Effector CD4-positive, alpha-beta T cell (primary cell): ENCODE measurements at regions not wholly inside any gene's neighbourhood (a gene's known extent, or its start where the extent isn't known, plus 50 kb on each side); places are given as distances from the start of the nearest gene placed in this dataset.

ENCODE experiments used
- DNase-seq: peaks from one replicate; pipeline ENCODE4 v3.0.0-alpha.2; 2020

GRCh38 chr3:56923526-56924224 lies 121.9 kb upstream of the ARHGEF3 start:
- peak; percentile 55 for DNase-seq

DNA sequence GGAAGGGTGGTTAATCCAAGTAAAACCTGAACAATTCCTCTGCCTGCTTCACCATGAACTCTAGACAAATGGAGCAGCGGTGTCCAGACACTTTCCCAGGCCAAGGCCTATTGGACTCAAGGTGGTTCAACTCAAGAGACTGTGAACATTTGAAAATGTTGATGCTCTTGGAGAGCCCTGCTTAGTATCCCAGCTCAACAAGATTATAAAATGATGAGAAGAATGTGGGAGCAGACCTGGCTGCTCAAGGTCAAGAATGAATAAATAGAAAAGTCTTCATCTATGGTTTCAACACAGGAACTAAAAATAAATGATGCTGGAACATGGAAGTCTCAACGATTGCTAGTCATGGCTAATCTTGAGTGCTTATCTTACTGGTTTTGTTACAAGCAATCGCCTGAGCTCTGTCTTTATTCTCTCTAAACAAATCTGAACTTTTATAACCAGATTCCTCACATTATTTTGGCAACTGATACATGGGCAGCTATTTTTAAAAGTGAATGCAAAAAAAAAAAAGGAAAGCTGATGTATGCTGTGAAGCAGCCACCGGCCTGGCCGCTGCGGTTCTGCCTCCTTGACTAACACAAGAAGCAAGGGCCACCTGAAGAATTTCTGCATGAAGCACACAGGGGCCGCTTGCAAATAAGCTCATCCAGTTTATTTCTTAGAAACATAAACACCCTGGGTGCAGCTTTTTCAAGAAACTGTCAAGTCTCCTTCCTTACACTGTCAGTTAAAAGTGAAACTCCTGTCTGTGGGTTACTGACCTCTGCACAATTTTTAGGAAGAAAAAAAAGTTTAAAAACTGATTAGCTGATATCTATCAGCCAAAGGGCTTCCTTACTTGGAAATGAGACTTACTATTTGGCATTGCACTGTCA lies 120.1 kb upstream of the ARHGEF3 start:
- no peak for DNase-seq

GRCh38 chr3:56919797-56920195 lies 118.0 kb upstream of the ARHGEF3 start:
- no peak for DNase-seq

DNA sequence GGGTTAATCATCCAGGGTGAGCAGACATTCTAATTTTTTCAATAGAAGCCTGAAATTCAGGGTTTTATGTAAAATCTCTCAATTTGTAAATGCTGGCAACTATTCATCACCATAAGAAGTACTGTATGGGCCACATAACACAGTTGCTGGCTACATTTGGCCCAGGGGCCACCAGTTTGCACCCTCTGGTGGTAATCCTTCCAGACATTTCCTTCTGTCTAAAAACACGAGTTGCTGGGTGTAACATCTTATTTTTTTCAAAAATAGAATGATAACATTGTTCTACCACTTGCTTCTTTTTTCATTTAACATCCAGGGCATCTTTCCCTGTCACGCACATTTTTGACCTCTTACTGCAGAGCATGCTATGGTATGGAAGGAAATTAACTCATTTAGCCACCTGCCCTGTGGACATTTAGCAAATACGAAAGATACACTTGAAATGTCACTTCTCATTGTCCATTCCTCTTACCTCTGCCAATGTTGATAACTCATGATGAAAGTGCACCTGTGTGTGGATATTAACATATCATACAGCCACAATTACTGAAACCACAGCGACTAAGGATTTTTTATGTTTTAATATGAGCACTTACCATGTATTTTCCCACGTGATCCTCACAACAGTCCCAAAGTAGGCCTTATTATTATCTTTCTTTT lies 117.5 kb upstream of the ARHGEF3 start:
- no peak for DNase-seq

DNA sequence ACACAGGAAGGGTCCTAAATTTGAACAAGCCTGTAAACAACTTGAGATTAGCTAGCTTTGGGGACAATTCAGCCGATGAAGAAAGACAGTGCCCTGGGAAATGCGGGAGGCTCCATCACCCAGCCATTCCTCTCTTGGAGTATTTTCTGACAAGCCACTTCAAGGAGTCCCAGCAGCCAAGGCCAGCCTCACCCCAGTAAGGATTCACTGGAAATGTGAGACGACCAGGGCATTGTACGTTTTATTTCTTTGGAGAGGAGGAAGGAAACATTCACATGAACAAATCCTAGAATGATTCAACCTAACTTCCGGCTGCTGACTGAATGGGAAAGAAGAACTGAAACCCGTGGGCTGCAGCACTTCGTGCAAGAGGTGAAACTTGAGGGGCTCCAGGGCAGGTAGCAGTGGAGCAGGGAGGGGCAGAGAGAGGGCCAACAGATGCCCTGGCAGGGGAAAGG lies 116.4 kb upstream of the ARHGEF3 start:
- DNase-seq, result no peak

DNA sequence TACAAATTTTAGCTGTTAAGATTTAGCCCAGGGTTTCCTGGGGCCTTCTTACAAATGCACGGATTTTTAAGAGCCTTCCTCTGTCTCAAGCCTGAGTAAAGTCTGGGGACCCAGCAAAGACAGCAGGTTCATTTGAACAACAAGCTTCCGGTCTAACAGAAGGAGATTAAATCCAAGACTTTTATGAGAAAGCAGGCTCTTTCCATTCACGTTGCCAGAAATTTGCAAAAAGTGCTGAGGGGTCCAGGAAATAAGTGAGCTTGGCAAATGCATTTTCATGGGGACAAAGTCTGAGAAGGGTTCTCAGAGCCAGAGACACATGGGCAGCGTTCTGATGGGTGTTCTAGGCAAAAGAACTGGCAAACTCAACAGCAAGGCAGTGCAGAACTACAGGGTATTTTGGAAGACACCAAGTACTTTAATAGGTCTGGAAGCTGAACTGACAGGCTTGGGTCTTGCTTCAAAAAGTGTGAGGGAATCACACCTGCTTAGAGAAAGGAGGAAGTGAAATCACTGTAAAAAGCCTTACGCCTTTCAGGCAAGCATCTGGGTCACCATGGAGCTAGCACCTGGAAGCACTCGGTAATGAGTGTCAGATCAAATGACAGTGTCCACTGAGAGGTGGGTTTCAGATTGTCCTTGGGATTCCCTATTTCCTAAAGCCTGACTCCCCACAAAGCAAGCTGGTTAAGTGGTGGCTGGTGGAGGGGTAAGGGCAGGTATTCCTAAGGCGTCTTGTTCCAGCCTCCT lies 115.8 kb upstream of the ARHGEF3 start:
- DNase-seq, result no peak

DNA sequence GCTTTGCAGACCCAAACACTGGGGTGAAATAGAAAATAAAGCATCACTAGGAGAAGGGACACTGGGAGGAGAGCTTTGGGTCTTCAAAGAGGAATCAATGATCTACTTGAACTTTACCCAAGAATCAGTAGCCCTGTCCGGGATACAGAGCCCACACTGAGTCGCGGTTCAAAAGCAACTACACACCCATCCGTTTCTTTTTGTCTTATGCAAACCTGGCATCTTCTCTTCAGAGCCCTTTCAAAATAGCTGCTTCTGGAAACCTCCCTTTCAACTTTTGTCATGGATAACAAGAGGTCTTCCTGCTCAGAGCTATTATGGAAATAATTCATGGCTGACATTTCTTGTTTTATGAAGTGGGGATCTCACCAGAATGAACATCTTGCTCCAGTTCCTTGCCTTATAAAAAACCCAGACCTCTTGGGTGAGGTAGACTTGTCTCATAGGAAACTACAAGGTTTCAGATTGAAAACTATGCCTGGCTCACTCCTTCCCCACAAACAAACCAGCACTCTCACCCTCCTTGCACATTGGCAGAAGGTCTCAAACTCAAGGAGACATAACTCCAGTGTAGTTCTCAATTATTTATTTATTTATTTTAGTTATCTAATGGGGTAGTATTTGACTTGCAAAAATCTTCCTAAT lies 115.1 kb upstream of the ARHGEF3 start:
- no peak for DNase-seq

DNA sequence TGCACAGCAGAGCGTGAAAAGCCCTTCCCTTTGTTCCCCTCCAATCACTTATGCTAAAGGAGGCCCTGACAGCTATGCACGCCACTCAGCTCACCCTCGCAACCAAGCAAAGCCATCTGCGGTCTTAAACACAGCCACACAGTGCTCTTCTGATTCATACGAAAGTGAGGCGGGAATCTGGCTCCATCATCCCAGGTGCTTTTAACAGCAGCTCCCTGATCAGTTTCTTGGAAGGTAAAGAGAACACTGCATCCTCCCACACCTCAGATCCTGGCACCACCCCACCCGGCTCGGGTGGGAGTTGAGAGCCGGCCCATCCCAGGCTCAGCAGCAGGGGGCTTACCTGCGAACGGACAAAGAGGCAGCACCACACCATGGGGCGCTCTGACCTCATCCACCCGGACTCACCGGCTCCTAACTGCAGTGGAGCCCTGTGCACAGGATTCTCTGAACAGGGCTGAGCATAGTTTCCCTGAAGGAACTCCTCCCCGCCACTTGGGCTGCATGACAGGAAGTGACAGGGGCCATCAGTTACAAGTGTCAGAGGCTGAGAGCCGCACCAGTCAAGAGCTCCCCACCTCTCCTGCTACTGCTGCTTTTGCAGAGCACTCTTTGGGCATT lies 114.3 kb upstream of the ARHGEF3 start:
- peak; percentile 65 for DNase-seq

- DNase-seq, result no peak
These were observed 112.9 kb upstream of the ARHGEF3 start for GRCh38 chr3:56914646-56915045.

DNA sequence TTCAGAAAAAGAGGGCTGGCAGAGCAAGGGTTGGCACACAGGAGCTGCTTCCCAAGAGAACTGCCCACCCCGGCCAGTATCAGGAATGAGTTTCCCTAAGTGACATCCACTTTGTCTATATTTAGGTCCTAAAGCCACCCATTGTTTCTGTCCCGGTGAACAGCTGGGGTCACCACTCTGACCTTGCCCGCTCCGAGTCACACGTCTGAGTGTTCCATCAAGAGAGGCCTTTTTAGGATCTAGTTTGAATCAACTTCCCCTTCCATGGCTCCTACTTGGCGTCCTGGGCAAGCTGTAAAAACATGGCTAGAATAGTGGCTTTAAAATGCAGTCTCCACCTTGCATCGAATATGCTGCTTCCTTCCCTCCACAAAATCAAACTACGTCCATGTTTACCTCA lies 109.6 kb upstream of the ARHGEF3 start:
- no peak for DNase-seq

DNA sequence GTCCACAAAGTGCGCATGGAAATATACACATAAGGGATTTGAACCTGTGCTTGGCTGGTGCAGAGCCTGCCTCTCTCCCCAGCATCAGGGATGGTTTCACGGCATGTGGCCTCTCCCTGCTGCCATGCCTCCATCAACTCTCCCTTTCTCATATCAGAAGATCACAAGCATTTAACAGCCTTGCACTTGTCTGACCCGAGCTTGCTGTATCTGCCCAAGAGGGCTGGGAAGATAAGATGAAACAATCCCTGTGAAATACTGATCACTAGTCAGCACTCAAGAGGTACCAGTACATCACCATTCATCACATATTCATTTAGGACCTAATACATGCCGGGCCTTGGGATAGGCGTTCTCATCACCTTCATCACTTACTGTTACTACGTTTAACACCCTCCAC lies 107.6 kb upstream of the ARHGEF3 start:
- DNase-seq, result no peak

GRCh38 chr3:56908004-56908403 lies 106.3 kb upstream of the ARHGEF3 start:
- no peak for DNase-seq

DNA sequence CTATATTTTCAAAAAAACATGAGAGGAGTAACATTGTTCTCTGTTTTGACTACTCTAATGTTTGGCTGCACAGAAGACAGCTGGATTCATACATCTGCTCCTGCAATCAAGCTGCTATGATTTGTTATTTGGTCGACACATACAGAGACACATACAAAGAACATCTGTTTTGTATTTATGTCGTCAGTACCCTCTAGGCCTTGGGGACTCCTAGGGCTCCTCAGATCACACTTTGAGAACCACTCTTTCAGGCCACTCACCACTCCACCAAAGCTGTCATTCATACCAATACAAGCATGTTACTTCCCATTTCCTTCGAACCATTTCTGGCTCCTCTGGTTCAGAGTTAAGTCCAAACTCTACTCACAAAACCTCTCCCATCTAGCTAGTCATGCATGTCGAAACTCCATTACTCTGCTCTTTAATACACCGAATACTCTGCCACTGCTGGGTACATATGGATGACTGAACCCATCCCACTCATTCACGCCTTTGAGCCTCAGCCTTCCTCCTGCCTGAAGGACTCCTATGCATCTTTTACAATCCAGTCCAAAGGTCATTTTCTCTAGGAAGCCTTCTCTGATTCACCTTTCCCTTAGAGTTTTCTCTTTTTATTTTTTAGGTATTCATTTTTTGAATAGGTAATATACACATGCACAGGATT lies 102.9 kb upstream of the ARHGEF3 start:
- no peak for DNase-seq

DNA sequence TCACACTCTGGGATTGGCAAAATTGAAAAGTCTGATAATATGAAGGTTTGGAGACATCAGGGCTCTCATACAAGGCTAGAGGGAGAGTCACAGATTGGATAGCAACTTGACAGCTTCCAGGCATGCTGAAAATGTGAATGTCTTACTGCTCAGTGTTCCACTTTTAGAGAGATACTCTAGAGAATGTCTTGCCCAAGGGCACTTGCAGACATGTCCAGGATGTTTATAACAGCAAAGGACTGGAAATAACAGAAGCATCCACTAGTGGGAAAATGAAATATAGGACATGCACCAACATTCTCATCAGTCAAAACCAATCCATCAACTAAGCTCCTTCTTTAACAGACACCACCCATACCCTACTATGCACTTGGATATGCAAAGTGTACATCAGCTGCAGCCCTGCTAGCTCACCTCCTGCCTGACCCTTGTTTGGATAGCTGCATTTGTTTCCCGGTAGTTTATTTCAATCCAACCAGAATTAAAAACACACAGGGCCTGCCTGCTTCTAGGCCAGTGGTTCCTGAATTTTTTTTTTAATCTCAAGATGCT lies 101.6 kb upstream of the ARHGEF3 start:
- no peak for DNase-seq

DNA sequence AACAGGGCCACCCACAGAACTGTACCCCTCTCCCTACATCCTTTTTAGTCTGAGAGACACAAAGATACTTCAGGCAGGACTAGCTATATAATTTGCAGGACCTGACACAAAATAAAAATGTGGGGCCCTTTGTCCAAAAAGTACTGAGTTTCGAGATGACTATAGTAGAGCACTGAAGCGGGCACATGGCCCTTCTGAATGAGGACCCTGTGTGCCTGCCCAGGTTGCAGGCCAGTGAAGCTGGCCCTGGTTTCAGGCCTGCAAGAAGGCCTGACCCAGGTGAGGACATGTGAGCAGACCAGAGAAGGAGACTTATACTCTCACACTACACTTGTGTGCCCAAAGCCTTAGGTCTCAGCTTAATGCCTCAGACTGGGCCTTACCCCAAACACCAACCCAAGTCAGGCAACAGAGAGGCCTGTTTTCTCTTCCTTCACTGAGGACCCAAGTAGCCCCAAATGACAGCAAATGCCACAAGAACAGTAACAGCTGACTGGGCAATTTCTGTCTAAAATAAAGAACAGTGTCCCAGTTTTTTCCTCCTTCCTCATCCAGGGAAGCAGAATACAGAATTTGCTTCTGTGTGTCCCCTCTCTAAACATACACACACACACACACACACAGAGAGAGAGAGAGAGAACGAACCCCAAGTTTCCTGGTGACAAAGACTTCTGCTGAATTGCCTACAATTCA lies 100.9 kb upstream of the ARHGEF3 start:
- no peak for DNase-seq

- no peak for DNase-seq
These were observed 99.1 kb upstream of the ARHGEF3 start for GRCh38 chr3:56900801-56901200.

DNA sequence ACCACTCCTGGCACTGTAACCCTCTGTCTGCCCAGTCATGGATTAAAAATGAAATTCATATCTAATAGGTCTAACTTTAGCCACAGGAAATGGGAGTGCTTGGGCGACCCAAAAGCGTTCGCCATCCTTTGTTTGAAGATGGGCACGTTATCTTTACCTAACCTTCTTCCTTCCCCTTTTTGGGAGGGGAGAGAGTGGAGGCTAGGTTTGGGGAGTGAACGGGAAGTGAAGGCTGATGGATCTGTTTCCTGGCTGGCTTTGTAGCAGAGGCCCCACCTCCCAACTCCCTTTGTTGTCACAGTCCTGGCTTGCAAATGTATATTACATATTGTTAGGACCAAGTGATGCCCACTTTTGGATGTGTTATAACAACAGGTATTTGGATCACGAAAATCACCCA lies 98.1 kb upstream of the ARHGEF3 start:
- DNase-seq, result no peak

DNA sequence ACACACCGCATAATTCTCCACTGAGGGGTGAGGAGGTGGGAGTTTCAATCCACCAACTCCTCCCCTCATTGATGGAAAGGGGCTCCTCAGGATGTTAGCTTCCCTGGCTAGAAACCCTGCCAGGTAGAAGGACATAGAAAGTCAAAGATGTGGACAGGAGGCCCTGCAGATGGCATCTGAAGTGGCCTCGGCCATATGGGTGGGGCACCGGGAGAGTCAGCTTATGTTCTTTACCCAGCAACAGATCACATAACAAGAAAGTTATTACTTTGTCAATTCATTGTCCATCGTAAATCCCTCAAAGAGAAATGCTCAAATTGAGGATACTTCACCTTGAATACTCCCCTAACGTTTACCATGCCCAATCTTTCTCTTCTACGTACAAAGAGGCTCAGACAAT lies 97.3 kb upstream of the ARHGEF3 start:
- no peak for DNase-seq

GRCh38 chr3:56896357-56896756 lies 94.6 kb upstream of the ARHGEF3 start:
- DNase-seq, result no peak

DNA sequence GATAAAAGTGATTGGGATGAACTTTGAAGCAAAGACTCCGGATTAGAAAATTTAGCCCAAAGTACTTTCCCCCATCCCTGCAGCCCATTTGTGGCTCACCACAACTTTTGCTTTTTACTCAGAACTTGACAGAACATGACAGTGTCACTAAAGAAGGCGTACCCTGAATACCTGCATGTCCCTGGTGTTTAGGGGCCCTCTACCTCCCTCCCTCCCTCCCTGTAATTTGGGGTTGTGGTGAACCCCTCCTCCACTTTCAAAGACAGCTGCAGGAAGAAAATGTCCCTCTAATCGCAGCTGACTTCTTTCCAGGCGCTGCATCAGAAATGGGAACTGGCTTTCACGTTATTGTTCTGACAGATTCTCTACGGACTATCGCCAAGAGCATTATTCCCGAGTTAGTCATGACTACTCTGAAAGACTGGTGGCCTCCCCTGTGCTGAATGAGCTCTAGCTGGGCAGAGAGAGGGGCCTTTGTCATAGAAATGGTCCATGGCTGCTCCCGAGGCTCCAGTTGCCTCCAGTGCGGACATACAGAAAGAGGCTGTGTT lies 93.2 kb upstream of the ARHGEF3 start:
- no peak for DNase-seq
